Activated T-cell treated with anti-CD3 and anti-CD28 coated beads for 24 hours (primary cell): ENCODE measurements at regions not wholly inside any gene's neighbourhood (a gene's known extent, or its start where the extent isn't known, plus 50 kb on each side); places are given as distances from the start of the nearest gene placed in this dataset.

Experiments
- DNase-seq: peaks from one replicate; pipeline ENCODE4 v3.0.0-alpha.2; 2020; ENCODE audit warnings: low read depth

DNA sequence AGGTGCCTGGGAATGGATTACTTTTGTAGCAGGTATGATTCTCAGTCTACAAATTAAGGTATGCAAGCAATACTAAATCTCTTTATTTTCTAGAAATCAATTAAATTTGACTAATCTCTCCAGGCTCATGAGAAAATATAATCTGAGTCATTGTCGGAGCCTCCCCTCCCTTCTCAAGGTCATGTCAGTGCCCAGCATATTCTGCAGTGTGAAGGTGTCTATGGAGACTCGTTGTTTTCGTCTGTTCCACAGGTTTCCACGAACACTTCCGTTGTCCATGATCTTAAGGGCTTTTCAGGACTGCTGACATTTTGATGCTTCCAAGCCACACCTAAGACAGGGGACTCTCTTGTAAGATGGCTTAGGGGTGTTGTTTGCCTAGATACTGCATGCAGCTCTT, 56.6 kb upstream of the SCOC start:
- no peak for DNase-seq

GRCh38 chr4:140315970-140316369, 57.5 kb upstream of the SCOC start:
- no peak for DNase-seq

GRCh38 chr4:140315438-140315837, 58.0 kb upstream of the SCOC start:
- DNase-seq = no peak

DNA sequence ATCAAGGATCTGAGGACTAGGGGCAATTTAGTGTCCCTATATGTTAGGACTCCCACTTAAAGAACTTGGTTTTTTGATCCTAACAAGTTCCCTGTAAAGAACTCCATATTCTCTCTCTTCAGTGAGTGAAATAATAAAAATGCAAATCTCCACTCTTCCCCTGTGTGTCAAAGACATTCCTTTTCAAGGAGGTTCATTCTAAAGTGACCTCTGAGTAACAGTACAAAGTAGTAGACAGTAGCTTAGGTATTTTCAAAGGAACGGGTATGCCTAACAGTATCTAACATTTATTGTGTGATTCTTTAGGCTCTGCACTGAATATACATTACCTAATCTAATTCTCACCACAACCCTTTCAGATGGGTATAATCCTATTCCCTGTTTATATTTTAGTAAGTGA, 58.4 kb upstream of the SCOC start:
- DNase-seq = no peak

DNA sequence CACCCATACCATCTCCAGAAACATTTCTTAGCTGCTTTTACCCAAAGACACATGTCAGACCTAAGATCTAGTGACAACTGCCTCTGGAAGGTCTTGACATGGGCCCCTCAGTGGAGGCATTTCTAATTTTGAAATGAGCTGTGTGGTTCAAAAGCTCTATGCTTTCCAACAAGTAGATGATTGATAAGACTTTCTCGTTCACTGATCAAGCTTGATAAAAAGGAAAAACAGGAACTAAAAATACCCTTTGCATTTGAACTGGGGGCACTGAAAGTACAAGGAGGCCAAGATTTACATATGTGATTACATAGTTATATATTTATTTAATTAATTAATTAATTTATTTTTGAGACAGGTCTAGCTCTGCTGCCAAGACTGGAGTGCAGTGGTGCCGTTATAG, 61.3 kb upstream of the SCOC start:
- DNase-seq = no peak

- DNase-seq = no peak
These were observed 62.1 kb upstream of the SCOC start for GRCh38 chr4:140311257-140311835.

GRCh38 chr4:140309124-140309870, 64.1 kb upstream of the SCOC start:
- DNase-seq = no peak

- DNase-seq = no peak
These were observed 64.9 kb upstream of the SCOC start for GRCh38 chr4:140308366-140309123.

- DNase-seq = no peak
These were observed 68.4 kb upstream of the SCOC start for GRCh38 chr4:140305053-140305452.

DNA sequence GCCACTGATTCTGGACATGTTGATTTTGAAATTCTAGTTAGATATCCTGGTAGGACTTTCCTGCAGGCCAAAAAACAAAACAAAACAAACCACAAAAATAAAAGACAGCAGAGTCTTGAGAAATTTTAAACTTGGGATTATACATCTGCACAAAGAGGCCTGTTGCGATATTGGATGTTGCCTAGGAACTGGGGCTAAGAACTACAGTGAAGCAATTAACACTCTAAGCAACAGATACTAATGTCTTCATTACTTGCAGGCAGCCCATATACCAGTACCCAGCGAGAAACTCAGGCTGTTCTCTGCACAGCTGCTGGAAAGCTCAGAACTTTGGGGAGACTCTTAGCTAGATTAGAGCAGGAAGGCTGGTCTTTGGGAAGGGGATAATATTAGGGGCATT, 69.1 kb upstream of the SCOC start:
- no peak for DNase-seq

- no peak for DNase-seq
These were observed 71.1 kb upstream of the SCOC start for GRCh38 chr4:140302151-140302859.

- DNase-seq = no peak
These were observed 73.0 kb upstream of the SCOC start for GRCh38 chr4:140300271-140300970.

DNA sequence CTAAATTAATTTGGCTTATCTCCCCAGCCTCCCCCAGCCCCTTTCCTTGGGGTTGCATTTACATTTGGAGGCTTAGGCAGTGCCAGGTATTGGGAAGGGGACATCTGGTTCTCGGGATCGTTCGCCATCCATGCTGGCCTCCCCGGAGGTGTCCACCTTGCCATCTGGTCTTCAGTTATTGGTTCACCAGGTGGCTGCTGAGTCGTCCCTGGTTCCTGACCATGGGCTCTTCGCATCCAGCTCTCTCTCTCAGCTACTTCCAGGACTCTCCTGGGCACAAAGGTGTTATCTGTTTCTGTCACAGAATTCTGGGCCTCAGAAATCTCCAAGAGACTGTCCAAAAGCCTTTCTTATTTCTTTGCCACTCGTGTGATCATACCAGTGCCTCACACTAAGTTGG, 75.4 kb upstream of the SCOC start:
- DNase-seq = no peak

DNA sequence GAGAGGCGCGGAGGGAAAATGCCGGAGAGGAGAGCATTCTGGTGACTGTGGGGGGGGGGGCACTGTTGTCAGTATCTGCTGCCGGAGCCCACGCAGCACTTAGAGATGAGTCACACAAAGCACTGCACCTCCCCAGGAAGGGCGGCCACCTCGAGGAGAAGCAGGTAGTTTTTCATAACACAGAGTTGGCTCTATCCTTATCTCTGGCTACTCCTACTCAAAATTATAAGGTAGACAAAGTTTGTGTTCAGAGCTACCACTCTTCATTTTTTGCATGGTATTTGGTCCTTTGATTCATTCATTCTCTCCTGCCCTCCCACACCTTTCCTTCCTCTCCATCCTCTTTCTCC, 76.2 kb upstream of the SCOC start:
- DNase-seq = no peak

- DNase-seq = no peak
These were observed 76.9 kb upstream of the SCOC start for GRCh38 chr4:140296335-140297220.

GRCh38 chr4:140293979-140294378, 79.5 kb upstream of the SCOC start:
- no peak for DNase-seq

DNA sequence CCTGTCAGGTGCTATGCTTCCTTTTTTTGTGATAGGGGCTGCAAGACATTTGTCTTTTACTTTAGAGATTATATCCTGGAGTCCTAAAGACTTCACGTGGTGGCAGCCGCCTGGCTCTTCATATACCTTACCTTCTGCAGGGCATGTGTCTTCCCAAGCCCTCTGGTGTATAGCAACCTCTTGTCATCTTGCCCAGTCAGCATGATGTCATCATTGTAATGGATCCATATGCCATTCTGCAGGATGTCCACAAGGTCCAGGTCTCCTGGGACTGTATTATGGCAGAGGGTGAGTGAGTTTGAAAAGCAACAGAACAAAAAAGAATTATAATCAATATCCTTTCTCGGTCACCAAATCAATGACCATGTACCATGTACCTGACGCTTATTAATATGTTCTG, 82.2 kb upstream of the SCOC start:
- DNase-seq = no peak

GRCh38 chr4:140289486-140289885, 84.0 kb upstream of the SCOC start:
- no peak for DNase-seq

GRCh38 chr4:140286456-140286855, 87.0 kb upstream of the SCOC start:
- DNase-seq = no peak

DNA sequence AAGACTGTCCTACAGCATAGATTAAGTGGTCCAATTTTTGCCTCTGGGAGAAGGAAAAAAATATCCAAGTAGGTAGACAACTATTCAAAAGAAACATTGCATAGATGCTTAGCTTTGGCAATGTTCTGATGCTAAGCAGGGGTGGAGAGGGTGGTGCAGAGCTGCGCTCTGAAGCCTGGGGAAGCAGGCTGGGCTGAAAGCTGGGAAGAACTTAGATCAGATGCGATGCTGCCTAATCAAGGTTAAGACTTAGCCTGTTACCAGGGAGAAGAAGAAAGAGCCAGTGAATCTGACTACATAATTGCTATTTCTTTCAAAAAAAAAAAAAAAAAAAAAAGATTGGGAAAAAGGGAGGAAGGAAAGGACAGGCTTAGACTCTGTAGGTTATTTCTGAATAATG, 89.0 kb upstream of the SCOC start:
- no peak for DNase-seq
